ENCODE measurements at regions not wholly inside any gene's neighbourhood (a gene's known extent, or its start where the extent isn't known, plus 50 kb on each side); places are given as distances from the start of the nearest gene placed in this dataset.

- TF ChIP-seq CTCF (IDR thresholded peaks at IDR 0.05) (no peak), POLR2A (IDR thresholded peaks at IDR 0.05) (no peak)
These were observed 200.7 kb downstream of the RAMP3 start for GRCh38 chr7:45358287-45358686.

Data from uterus (tissue), 2 donors.